Nephron (organoid): ENCODE measurements at regions not wholly inside any gene's neighbourhood (a gene's known extent, or its start where the extent isn't known, plus 50 kb on each side); places are given as distances from the start of the nearest gene placed in this dataset.

Experiments
- H3K27ac Mint-ChIP-seq, 3 experiments: 2 replicates each; pipeline ENCODE4 v1.8.0; 2020; ENCODE audit warnings: mixed read lengths in 3 of 3, mild to moderate bottlenecking in 2 of 3, moderate library complexity in 1 of 3
- H3K27me3 Mint-ChIP-seq: 2 replicates; pipeline ENCODE4 v1.8.0; 2021; ENCODE audit warnings: low read depth, mild to moderate bottlenecking, moderate library complexity, mixed read lengths
- H3K36me3 Mint-ChIP-seq: 2 replicates; pipeline ENCODE4 v1.8.0; 2020; ENCODE audit warnings: low read depth, mixed read lengths
- H3K4me1 Mint-ChIP-seq: 2 replicates; pipeline ENCODE4 v1.8.0; 2020; ENCODE audit warnings: mixed read lengths
- H3K4me3 Mint-ChIP-seq, 3 experiments: 2 replicates each; pipeline ENCODE4 v1.8.0; 2020; ENCODE audit warnings: mild to moderate bottlenecking in 3 of 3, mixed read lengths in 3 of 3, moderate library complexity in 2 of 3
- H3K9me3 Mint-ChIP-seq: 2 replicates; pipeline ENCODE4 v1.8.0; 2020; ENCODE audit warnings: mixed read lengths
- CTCF ChIP-seq, 3 experiments: fragments of 200-600 bp; sonication (generic); IDR thresholded peaks; one replicate each; pipeline ENCODE4 v1.5.0; 2021; ENCODE audit warnings: antibody characterized with exemption in 3 of 3; ENCODE audit not compliant: unreplicated experiment in 3 of 3

DNA sequence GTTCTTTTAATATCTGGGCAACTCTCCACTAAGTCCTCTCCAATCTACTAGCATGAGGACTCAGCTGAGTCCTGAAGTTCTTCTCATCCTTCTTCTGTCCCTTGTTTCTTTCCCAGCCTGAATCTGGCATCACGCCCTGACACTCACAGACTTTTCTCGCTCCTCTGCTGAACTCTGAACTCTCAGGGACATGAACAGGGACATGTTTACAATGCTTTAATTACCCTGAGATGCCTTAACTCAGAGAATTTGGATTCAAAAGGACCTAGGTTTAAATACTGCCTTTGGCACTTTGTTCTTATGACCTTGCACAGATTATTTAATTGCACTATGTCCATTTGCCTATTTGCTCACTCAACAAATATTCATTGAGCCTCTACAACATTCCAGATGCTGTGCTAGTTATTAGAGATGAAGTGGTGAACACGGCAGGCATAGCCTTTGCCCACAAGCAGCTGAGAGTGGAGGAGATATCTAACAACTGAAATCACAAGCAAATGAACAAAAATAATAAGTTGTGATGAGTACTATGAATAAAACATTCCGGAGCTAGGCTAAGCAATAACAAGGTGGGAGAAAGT is 106.0 kb downstream of the ADRB2 start:
- no peaks in the 10 kb centered on the region for H3K27me3 Mint-ChIP-seq

DNA sequence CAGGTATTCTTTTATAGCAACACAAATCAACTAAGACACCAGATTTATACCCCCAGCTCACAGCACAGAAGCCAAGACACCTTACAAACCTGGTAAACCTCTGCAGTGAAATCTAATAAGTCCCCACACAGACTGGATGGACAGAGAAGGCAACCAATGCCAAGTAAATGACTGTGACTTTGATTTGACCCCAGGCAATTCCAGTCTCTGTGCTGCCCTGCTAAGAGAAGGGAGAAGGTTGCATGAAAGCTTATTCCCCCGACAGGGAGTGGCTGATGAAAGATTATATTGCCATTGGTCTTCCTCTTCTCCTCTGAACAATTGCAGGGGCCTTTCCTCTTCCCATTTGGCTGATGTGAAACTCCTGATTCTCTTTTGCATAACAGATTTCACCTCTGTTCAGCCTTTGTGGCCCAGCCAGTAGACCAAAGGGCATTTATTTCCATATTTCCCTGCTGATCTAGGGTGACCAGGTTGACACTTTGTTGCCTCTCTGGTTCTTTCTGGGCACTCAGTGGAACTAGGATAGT is 107.6 kb downstream of the ADRB2 start:
- Mint-ChIP-seq H3K4me3 (no peak overlapping the region), H3K27ac (no peak overlapping the region), H3K9me3 (no peaks in the 10 kb centered on the region), H3K27me3 (no peaks in the 10 kb centered on the region), H3K36me3 (no peaks in the 10 kb centered on the region), H3K4me1 (peaks cover 6% of the 10 kb centered on the region)
- no peak for TF ChIP-seq CTCF (IDR thresholded peaks at IDR 0.05; ENCODE audit: unreplicated experiment in 3 of 3)

More for the DNA sequence above, 106.0 kb downstream of the ADRB2 start:
- no peaks in the 10 kb centered on the region for H3K9me3 Mint-ChIP-seq
- H3K27ac Mint-ChIP-seq: no peak overlapping the region
- TF ChIP-seq CTCF (IDR thresholded peaks at IDR 0.05; ENCODE audit: unreplicated experiment in 3 of 3): no peak
- H3K4me3 Mint-ChIP-seq: no peak overlapping the region
- H3K36me3 Mint-ChIP-seq: no peaks in the 10 kb centered on the region
- H3K4me1 Mint-ChIP-seq: no peaks in the 10 kb centered on the region

DNA sequence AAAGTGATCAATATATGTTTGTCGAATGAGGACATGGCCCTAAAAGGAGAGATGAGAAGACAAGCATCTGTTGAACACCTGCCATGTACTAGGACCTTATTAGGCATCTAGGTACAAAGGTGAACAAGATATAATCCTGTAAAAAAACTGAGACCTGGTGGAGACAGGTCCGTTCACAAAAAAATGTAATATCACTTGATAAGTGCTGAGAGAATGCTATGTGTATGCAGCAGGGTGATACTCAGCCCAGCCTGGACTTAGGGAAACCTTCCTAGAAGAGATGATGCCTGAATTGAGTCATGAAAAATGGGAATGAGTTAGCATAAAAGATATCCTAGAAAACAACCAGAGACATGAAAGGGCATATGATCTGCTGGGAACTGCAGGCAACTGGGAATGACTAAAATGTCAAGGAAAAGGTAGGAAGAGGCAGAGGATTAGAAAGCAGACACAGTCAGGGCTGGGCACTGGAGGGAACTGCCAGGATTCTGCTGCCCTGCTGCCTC is 108.5 kb downstream of the ADRB2 start:
- H3K4me1 Mint-ChIP-seq: peaks cover 6% of the 10 kb centered on the region
- no peak overlapping the region for H3K27ac Mint-ChIP-seq
- no peak for TF ChIP-seq CTCF (IDR thresholded peaks at IDR 0.05; ENCODE audit: unreplicated experiment in 3 of 3)
- no peaks in the 10 kb centered on the region for H3K9me3 Mint-ChIP-seq
- H3K27me3 Mint-ChIP-seq: no peaks in the 10 kb centered on the region
- no peaks in the 10 kb centered on the region for H3K36me3 Mint-ChIP-seq
- no peak overlapping the region for H3K4me3 Mint-ChIP-seq

DNA sequence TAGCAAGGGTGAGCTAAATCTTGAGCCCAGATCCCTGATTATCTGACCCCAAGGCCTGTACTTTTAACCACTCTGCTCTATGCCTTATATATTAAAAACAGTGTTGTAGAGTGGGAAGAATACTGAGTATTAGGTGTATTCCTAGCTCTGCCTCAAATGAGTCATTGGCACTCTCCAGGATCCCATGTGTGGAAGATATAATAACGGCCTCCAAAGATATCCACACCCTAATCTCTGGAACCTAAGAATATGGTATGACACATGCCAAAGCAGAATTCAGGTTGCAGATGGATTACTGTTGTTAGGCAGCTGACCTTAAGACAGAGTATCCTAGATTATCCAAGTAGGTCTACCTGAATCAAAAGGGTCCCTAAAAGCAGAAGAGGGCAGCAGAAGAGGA is 110.8 kb downstream of the ADRB2 start:
- Mint-ChIP-seq H3K4me1 (peaks cover 6% of the 10 kb centered on the region), H3K4me3 (no peak overlapping the region), H3K27me3 (peaks cover 4% of the 10 kb centered on the region), H3K36me3 (no peaks in the 10 kb centered on the region), H3K9me3 (no peaks in the 10 kb centered on the region), H3K27ac (no peak overlapping the region)
- TF ChIP-seq CTCF (IDR thresholded peaks at IDR 0.05; ENCODE audit: unreplicated experiment in 3 of 3): no peak

GRCh38 chr5:148937830-148938521 is 111.6 kb downstream of the ADRB2 start:
- TF ChIP-seq CTCF (IDR thresholded peaks at IDR 0.05; ENCODE audit: unreplicated experiment in 3 of 3): no peak
- no peaks in the 10 kb centered on the region for H3K9me3 Mint-ChIP-seq
- no peaks in the 10 kb centered on the region for H3K36me3 Mint-ChIP-seq
- peaks cover 4% of the 10 kb centered on the region for H3K27me3 Mint-ChIP-seq
- no peak overlapping the region for H3K27ac Mint-ChIP-seq
- H3K4me3 Mint-ChIP-seq: no peak overlapping the region
- peaks cover 6% of the 10 kb centered on the region for H3K4me1 Mint-ChIP-seq
